T-cell (primary cell): ENCODE measurements at regions not wholly inside any gene's neighbourhood (a gene's known extent, or its start where the extent isn't known, plus 50 kb on each side); places are given as distances from the start of the nearest gene placed in this dataset.

Experiments
- ATAC-seq, 4 experiments: fragments of 200-7000 bp in 3 of 4; fragments of 150-1000 bp in 1 of 4; cut with Tn5 transposase; replicated peaks in 1 of 4; 1 replicate in 3 of 4; 2 replicates in 1 of 4; pipeline ENCODE4 v1.10.0; 2021; ENCODE audit warnings: moderate library complexity in 3 of 4, mild to moderate bottlenecking in 2 of 4, moderate number of reproducible peaks in 1 of 4
- CTCF ChIA-PET, 2 donors: fragments of 300-600 bp; sonication (Branson Sonifier 250); formaldehyde crosslinking; loops; one replicate each; lab custom pipeline; 2022; ENCODE audit warnings: antibody characterized with exemption in 2 of 2; lab: Charles Lee
- POLR2A ChIA-PET, 2 donors: fragments of 300-600 bp; sonication (Branson Sonifier 250); formaldehyde crosslinking; loops; one replicate each; lab custom pipeline; 2022; ENCODE audit warnings: antibody characterized with exemption in 2 of 2; lab: Charles Lee
- DNase-seq, 35 experiments: peaks; one replicate each; pipeline versions ENCODE4 v3.0.0 to v3.0.0-alpha.2; 2013 to 2023
- H3K27ac ChIP-seq: one replicate; pipeline ENCODE4 v1.5.1; 2013; ENCODE audit warnings: low read length
- H3K27me3 ChIP-seq, 2 experiments: replicated peaks in 1 of 2; 1 replicate in 1 of 2; 2 replicates in 1 of 2; pipeline versions ENCODE4 v1.6.1 to v1.7.0; 2013; ENCODE audit warnings: low read length in 1 of 2, mixed read lengths in 1 of 2; ENCODE audit not compliant: control insufficient read depth in 2 of 2, insufficient read depth in 2 of 2; ENCODE audit errors: extremely low read depth in 1 of 2
- H3K36me3 ChIP-seq, 2 donors: 1 replicate in 1 of 2; 2 replicates in 1 of 2; pipeline versions ENCODE4 v1.6.1 to v1.7.0; 2013; ENCODE audit warnings: low read length in 1 of 2; ENCODE audit not compliant: control insufficient read depth in 2 of 2, insufficient read depth in 1 of 2; ENCODE audit errors: extremely low read depth in 1 of 2
- H3K4me1 ChIP-seq, 2 experiments: 1 replicate in 1 of 2; 2 replicates in 1 of 2; pipeline versions ENCODE4 v1.6.1 to v1.7.0; 2013; ENCODE audit warnings: low read length in 2 of 2, mixed read lengths in 1 of 2; ENCODE audit not compliant: insufficient read depth in 2 of 2, control insufficient read depth in 1 of 2; ENCODE audit errors: extremely low read depth in 1 of 2
- H3K4me3 ChIP-seq, 2 donors: 1 replicate in 1 of 2; 2 replicates in 1 of 2; pipeline versions ENCODE4 v1.5.1 to v1.7.0; 2013; ENCODE audit warnings: mild to moderate bottlenecking in 2 of 2, low read length in 1 of 2, moderate library complexity in 1 of 2; ENCODE audit not compliant: control insufficient read depth in 1 of 2; ENCODE audit errors: extremely low read depth in 1 of 2
- H3K9me3 ChIP-seq: 2 replicates; pipeline ENCODE4 v1.7.0; 2013
- H3K27ac Mint-ChIP-seq, 2 donors: one replicate each; pipeline ENCODE4 v1.8.0; 2020 to 2021; ENCODE audit warnings: mild to moderate bottlenecking in 2 of 2, mixed read lengths in 2 of 2
- H3K27me3 Mint-ChIP-seq, 2 donors: one replicate each; pipeline ENCODE4 v1.8.0; 2021 to 2022; ENCODE audit warnings: mixed read lengths in 2 of 2
- H3K36me3 Mint-ChIP-seq: one replicate; pipeline ENCODE4 v1.8.0; 2021; ENCODE audit warnings: mixed read lengths
- H3K4me1 Mint-ChIP-seq, 3 donors: one replicate each; pipeline ENCODE4 v1.8.0; 2020 to 2022; ENCODE audit warnings: mixed read lengths in 3 of 3, mild to moderate bottlenecking in 1 of 3
- H3K4me3 Mint-ChIP-seq, 3 donors: one replicate each; pipeline ENCODE4 v1.8.0; 2020 to 2022; ENCODE audit warnings: mild to moderate bottlenecking in 3 of 3, mixed read lengths in 3 of 3, moderate library complexity in 3 of 3
- H3K9me3 Mint-ChIP-seq, 3 donors: one replicate each; pipeline ENCODE4 v1.8.0; 2020 to 2022; ENCODE audit warnings: mixed read lengths in 3 of 3
- WGBS: methylation state at CpG from one replicate; pipeline ENCODE4 v1.1.5; 2013; ENCODE audit warnings: missing lambda C conversion rate; ENCODE audit not compliant: insufficient coverage; 5-methylcytosine and 5-hydroxymethylcytosine counted together

DNA sequence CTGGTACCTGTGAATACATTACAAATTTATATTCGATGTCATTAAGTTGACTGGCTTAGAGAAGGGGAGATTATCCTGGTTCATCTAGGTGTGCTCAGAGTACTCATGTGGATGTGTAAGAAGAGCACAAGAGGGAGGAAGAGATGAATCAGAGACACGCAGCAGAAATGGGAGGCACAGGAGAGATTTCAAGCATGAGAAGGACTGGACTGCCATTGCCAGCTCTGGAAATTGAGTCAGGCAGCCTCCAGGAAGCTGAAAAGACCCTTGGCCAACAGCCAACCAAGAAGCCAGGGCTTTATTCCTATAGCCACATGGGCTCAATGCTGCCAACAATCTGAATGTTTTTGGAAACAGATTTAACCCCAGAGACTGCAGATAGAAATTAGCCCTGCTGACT lies 1390.0 kb downstream of the STIM2 start:
- H3K9me3 ChIP-seq = no peaks in the 10 kb centered on the region
- no peak overlapping the region for H3K27ac ChIP-seq
- Mint-ChIP-seq H3K36me3 (no peaks in the 10 kb centered on the region), H3K9me3 (peaks cover 11 to 21% (median 19%) of the 10 kb centered on the region in 3 donors), H3K27ac (no peak overlapping the region), H3K4me3 (no peak overlapping the region), H3K4me1 (no peaks in the 10 kb centered on the region), H3K27me3 (no peaks in the 10 kb centered on the region)
- ChIA-PET POLR2A (no interaction called here), CTCF (interaction anchor here in 1 of 2 donors (0.6 kb wide), 1 partner anchor 19 kb away, joined by 4 read pairs; no protein-coding TSS in a partner anchor)
- 100% methylated on average over 1 of the region's 2 CpGs for WGBS
- H3K27me3 ChIP-seq = no peaks in the 10 kb centered on the region
- no peak overlapping the region for H3K4me3 ChIP-seq
- no peaks in the 10 kb centered on the region for H3K36me3 ChIP-seq
- DNase-seq (no peak), ATAC-seq (no peak)
- no peaks in the 10 kb centered on the region for H3K4me1 ChIP-seq

DNA sequence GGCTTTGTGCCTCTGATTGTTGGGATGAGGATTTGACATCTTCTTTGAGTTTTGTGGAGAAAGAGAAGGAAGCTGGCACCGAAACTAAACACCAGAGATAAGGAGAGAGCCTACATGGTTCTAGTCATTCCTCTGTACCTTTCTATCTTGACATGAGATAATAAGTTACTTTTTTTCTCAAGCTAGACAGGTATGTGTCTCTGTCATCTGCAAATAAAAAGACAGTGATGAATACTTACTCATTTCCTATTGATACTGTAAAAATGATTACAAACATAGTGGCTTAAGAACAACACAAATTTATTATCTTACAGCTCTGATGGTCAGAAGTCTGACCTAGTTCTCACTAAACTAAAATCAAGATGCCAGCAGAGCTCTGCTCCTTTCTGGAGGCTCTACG lies 1391.2 kb downstream of the STIM2 start:
- ATAC-seq (no peak), DNase-seq (no peak)
- POLR2A ChIA-PET = no interaction called here
- CTCF ChIA-PET = no interaction called here
- Histone ChIP-seq H3K36me3 (no peaks in the 10 kb centered on the region), H3K4me3 (no peak overlapping the region), H3K27ac (no peak overlapping the region), H3K27me3 (no peaks in the 10 kb centered on the region), H3K9me3 (no peaks in the 10 kb centered on the region), H3K4me1 (no peaks in the 10 kb centered on the region)
- Mint-ChIP-seq H3K27ac (no peak overlapping the region), H3K27me3 (no peaks in the 10 kb centered on the region), H3K4me1 (no peaks in the 10 kb centered on the region), H3K9me3 (peaks cover 11 to 25% (median 24%) of the 10 kb centered on the region in 3 donors), H3K4me3 (no peak overlapping the region), H3K36me3 (no peaks in the 10 kb centered on the region)
- WGBS = no CpG with 5 or more reads among the region's 2 CpGs

DNA sequence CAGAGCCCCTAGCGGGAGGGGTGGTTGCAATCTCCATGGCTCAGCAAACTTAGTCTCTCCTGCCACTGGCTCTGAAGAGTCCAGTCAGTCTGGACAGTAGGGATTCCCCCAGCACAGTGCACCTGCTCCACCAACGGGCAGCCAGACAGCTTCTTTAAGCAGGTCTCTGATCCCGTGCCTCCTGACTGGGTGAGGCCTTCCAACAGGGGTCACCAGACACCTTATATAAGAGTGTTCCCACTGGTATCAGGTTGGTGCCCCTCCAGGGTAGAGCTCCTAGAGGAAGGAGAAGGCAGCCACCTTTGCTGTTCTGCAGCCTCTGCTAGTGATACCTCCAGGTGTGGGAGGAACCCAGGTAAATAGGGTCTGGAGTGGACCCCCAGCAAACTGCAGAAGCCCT lies 1393.4 kb downstream of the STIM2 start:
- CTCF ChIA-PET = no interaction called here
- Mint-ChIP-seq H3K4me3 (no peak overlapping the region), H3K27me3 (no peaks in the 10 kb centered on the region), H3K9me3 (peaks cover 8 to 24% (median 20%) of the 10 kb centered on the region in 3 donors), H3K4me1 (no peaks in the 10 kb centered on the region), H3K27ac (no peak overlapping the region), H3K36me3 (no peaks in the 10 kb centered on the region)
- H3K27me3 ChIP-seq = no peaks in the 10 kb centered on the region
- H3K27ac ChIP-seq = no peak overlapping the region
- no peaks in the 10 kb centered on the region for H3K4me1 ChIP-seq
- WGBS = 84% methylated on average over 2 of the region's 3 CpGs
- H3K9me3 ChIP-seq = no peaks in the 10 kb centered on the region
- no peak overlapping the region for H3K4me3 ChIP-seq
- no peak for DNase-seq
- ATAC-seq = no peak
- POLR2A ChIA-PET = no interaction called here
- no peaks in the 10 kb centered on the region for H3K36me3 ChIP-seq

DNA sequence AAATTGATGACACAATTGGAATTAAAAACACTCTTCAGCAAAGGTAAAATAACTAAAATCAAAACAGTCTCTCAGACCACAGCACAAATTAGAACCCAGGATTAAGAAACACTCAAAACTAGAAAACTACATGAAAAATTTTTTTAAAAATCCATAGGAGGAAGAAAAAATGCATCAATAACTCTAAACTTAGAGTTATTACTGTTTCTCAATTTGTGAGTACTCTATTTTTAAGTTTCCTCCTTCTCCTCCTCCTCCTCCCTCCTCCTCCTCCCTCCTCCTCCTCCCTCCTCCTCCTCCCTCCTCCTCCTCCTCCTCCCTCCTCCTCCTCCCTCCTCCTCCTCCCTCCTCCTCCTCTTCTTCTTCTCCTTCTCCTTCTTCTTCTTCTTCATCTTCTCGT lies 1395.7 kb downstream of the STIM2 start:
- H3K4me3 ChIP-seq = no peak overlapping the region
- CTCF ChIA-PET = no interaction called here
- Mint-ChIP-seq H3K9me3 (peaks cover 12 to 30% (median 14%) of the 10 kb centered on the region in 3 donors), H3K36me3 (no peaks in the 10 kb centered on the region), H3K4me3 (no peak overlapping the region), H3K27me3 (no peaks in the 10 kb centered on the region), H3K4me1 (no peaks in the 10 kb centered on the region), H3K27ac (no peak overlapping the region)
- H3K36me3 ChIP-seq = no peaks in the 10 kb centered on the region
- H3K27me3 ChIP-seq = no peaks in the 10 kb centered on the region
- no peak overlapping the region for H3K27ac ChIP-seq
- no peaks in the 10 kb centered on the region for H3K4me1 ChIP-seq
- POLR2A ChIA-PET = no interaction called here
- DNase-seq (no peak), ATAC-seq (no peak)
- WGBS = no CpG with 5 or more reads among the region's 1 CpG
- no peaks in the 10 kb centered on the region for H3K9me3 ChIP-seq

DNA sequence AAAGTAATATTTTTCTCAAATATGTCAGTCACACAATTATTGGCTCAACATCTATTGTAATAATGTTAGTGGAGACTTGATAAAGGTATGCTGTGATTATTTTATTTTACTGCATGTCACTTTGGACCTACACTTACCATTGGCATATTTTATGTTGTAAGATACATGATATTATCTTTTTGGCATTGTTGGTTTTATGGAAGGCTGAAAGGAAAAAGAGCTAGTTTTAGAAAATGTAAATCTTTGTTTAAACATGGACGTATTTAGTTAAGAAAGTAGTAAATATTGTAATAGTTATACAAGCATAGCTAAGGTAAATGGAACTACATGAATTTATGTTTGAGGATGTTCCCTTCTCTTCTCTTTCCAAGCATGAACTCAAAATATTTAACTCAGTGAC lies 1399.3 kb downstream of the STIM2 start:
- POLR2A ChIA-PET = no interaction called here
- Mint-ChIP-seq H3K36me3 (no peaks in the 10 kb centered on the region), H3K4me3 (no peak overlapping the region), H3K27ac (no peak overlapping the region), H3K27me3 (no peaks in the 10 kb centered on the region), H3K4me1 (no peaks in the 10 kb centered on the region), H3K9me3 (peaks cover 14 to 28% (median 19%) of the 10 kb centered on the region in 3 donors)
- no peak for ATAC-seq
- H3K27me3 ChIP-seq = no peaks in the 10 kb centered on the region
- H3K27ac ChIP-seq = no peak overlapping the region
- no peaks in the 10 kb centered on the region for H3K4me1 ChIP-seq
- no peak for DNase-seq
- no peak overlapping the region for H3K4me3 ChIP-seq
- no CpG with 5 or more reads among the region's 1 CpG for WGBS
- peaks cover 2% of the 10 kb centered on the region for H3K9me3 ChIP-seq
- H3K36me3 ChIP-seq = no peaks in the 10 kb centered on the region
- CTCF ChIA-PET = no interaction called here

DNA sequence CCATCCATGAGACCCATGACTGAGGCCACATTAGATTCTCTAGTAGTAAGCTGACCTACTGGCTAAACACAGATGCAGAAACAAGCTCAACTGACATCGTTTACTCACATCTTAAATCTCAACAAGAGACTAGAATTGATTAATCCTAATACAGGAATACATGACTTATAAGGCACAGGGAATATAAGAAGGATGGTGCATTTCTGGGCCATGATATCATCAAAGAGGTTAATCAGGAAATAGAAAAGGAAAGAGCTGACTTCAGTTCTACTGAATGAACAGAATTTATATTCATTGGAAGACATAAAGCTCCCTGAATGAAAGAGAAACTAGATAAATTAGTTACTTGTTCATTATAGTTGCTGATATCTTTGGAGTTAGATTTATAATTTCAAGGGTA lies 1406.5 kb downstream of the STIM2 start:
- Mint-ChIP-seq H3K4me3 (no peak overlapping the region), H3K36me3 (no peaks in the 10 kb centered on the region), H3K27me3 (no peaks in the 10 kb centered on the region), H3K9me3 (peaks cover 6 to 20% (median 15%) of the 10 kb centered on the region in 3 donors), H3K27ac (no peak overlapping the region), H3K4me1 (no peaks in the 10 kb centered on the region)
- WGBS = no CpG with 5 or more reads among the region's 1 CpG
- H3K27me3 ChIP-seq = no peaks in the 10 kb centered on the region
- no peak overlapping the region for H3K4me3 ChIP-seq
- H3K9me3 ChIP-seq = peaks cover 2% of the 10 kb centered on the region
- no peaks in the 10 kb centered on the region for H3K4me1 ChIP-seq
- ATAC-seq (no peak), DNase-seq (no peak)
- CTCF ChIA-PET = interaction anchor here in 1 of 2 donors (0.6 kb wide), 1 partner anchor 12 kb away, joined by 4 read pairs; no protein-coding TSS in a partner anchor
- no peak overlapping the region for H3K27ac ChIP-seq
- POLR2A ChIA-PET = no interaction called here
- no peaks in the 10 kb centered on the region for H3K36me3 ChIP-seq

DNA sequence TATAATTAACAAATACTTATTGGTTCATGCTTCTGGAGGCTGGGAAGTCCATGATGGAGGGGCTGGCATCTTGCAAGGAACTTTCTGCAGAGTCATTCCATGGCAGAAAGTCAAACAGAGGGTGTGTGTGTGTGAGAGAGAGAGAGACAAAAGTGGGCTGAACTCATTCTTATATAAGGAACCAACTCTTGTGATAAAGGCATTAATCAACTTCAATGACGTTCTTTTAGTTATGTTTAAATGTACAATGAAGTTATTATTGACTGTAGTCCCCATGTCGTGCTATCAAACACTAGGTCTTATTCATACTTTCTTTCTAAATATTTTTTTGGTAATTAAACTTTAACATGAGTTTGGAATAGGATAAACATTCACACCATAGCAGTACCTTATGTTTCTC lies 1408.8 kb downstream of the STIM2 start:
- POLR2A ChIA-PET = no interaction called here
- peaks cover 0 to 15% (median 7%) of the 10 kb centered on the region in 3 donors for H3K9me3 Mint-ChIP-seq
- no peak overlapping the region for H3K27ac Mint-ChIP-seq
- DNase-seq (no peak), ATAC-seq (no peak)
- Histone ChIP-seq H3K27me3 (no peaks in the 10 kb centered on the region), H3K36me3 (no peaks in the 10 kb centered on the region), H3K27ac (no peak overlapping the region), H3K9me3 (peaks cover 2% of the 10 kb centered on the region), H3K4me3 (no peak overlapping the region), H3K4me1 (no peaks in the 10 kb centered on the region)
- no peaks in the 10 kb centered on the region for H3K36me3 Mint-ChIP-seq
- WGBS = no CpG with 5 or more reads among the region's 2 CpGs
- CTCF ChIA-PET = no interaction called here
- no peaks in the 10 kb centered on the region for H3K4me1 Mint-ChIP-seq
- H3K4me3 Mint-ChIP-seq = no peak overlapping the region
- no peaks in the 10 kb centered on the region for H3K27me3 Mint-ChIP-seq
